Dermis blood vessel endothelial cell (primary cell): ENCODE measurements at regions not wholly inside any gene's neighbourhood (a gene's known extent, or its start where the extent isn't known, plus 50 kb on each side); places are given as distances from the start of the nearest gene placed in this dataset.
"Not testable (repeated sequence)": the region's sequence is repeated elsewhere in the genome, so short reads cannot be mapped to it uniquely, and the experiment has no call there.

Experiments used
- DNase-seq: peaks from one replicate; pipeline ENCODE4 v3.0.0; 2010

GRCh38 chr3:95311272-95311671 is 1248.4 kb downstream of the NSUN3 start:
- DNase-seq, result no peak

- DNase-seq, result no peak
Observed at GRCh38 chr3:95312650-95313049, 1249.8 kb downstream of the NSUN3 start.

- DNase-seq, result no peak
Observed at GRCh38 chr3:95319921-95320494, 1257.1 kb downstream of the NSUN3 start.

GRCh38 chr3:95327478-95327877 is 1264.6 kb downstream of the NSUN3 start:
- no peak for DNase-seq

GRCh38 chr3:95333826-95334225 is 1271.0 kb downstream of the NSUN3 start:
- no peak for DNase-seq

- no peak for DNase-seq
Observed at GRCh38 chr3:95334461-95334860, 1271.6 kb downstream of the NSUN3 start.

- no peak for DNase-seq
Observed at GRCh38 chr3:95335517-95335916, 1272.7 kb downstream of the NSUN3 start.

GRCh38 chr3:95338446-95338845 is 1275.6 kb downstream of the NSUN3 start:
- no peak for DNase-seq

- DNase-seq, result no peak
Observed at GRCh38 chr3:95341314-95341713, 1278.5 kb downstream of the NSUN3 start.

GRCh38 chr3:95343228-95343627 is 1280.4 kb downstream of the NSUN3 start:
- no peak for DNase-seq

- no peak for DNase-seq
Observed at GRCh38 chr3:95343767-95344166, 1280.9 kb downstream of the NSUN3 start.

GRCh38 chr3:95347936-95348335 is 1285.1 kb downstream of the NSUN3 start:
- not testable (repeated sequence) for DNase-seq

- no peak for DNase-seq
Observed at GRCh38 chr3:95348879-95349278, 1286.0 kb downstream of the NSUN3 start.

- no peak for DNase-seq
Observed at GRCh38 chr3:95350049-95350448, 1287.2 kb downstream of the NSUN3 start.

GRCh38 chr3:95351158-95351557 is 1288.3 kb downstream of the NSUN3 start:
- no peak for DNase-seq

GRCh38 chr3:95352471-95352870 is 1289.6 kb downstream of the NSUN3 start:
- no peak for DNase-seq

GRCh38 chr3:95354489-95354888 is 1291.6 kb downstream of the NSUN3 start:
- DNase-seq, result no peak

GRCh38 chr3:95356764-95357501 is 1294.1 kb downstream of the NSUN3 start:
- no peak for DNase-seq

- DNase-seq, result no peak
Observed at GRCh38 chr3:95387242-95388021, 1324.6 kb downstream of the NSUN3 start.

- DNase-seq, result no peak
Observed at GRCh38 chr3:95389725-95390313, 1327.0 kb downstream of the NSUN3 start.

- DNase-seq, result no peak
Observed at GRCh38 chr3:95394286-95394685, 1331.4 kb downstream of the NSUN3 start.

- no peak for DNase-seq
Observed at GRCh38 chr3:95399585-95399984, 1336.7 kb downstream of the NSUN3 start.

- no peak for DNase-seq
Observed at GRCh38 chr3:95401693-95402092, 1338.8 kb downstream of the NSUN3 start.
